ENCODE measurements at regions not wholly inside any gene's neighbourhood (a gene's known extent, or its start where the extent isn't known, plus 50 kb on each side); places are given as distances from the start of the nearest gene placed in this dataset.

GRCh38 chr1:30471307-30471706, 252.1 kb downstream of the MATN1 start:
- TF ChIP-seq, protein P1, sequence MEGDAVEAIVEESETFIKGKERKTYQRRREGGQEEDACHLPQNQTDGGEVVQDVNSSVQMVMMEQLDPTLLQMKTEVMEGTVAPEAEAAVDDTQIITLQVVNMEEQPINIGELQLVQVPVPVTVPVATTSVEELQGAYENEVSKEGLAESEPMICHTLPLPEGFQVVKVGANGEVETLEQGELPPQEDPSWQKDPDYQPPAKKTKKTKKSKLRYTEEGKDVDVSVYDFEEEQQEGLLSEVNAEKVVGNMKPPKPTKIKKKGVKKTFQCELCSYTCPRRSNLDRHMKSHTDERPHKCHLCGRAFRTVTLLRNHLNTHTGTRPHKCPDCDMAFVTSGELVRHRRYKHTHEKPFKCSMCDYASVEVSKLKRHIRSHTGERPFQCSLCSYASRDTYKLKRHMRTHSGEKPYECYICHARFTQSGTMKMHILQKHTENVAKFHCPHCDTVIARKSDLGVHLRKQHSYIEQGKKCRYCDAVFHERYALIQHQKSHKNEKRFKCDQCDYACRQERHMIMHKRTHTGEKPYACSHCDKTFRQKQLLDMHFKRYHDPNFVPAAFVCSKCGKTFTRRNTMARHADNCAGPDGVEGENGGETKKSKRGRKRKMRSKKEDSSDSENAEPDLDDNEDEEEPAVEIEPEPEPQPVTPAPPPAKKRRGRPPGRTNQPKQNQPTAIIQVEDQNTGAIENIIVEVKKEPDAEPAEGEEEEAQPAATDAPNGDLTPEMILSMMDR (IDR thresholded peaks at IDR 0.05; ENCODE audit: low read depth, low read length, missing control alignments): no peak
- no peak overlapping the region for H3K4me3 ChIP-seq (ENCODE audit: low read depth, low read length)
- no peak for DNase-seq (ENCODE audit: low read depth)

DNA sequence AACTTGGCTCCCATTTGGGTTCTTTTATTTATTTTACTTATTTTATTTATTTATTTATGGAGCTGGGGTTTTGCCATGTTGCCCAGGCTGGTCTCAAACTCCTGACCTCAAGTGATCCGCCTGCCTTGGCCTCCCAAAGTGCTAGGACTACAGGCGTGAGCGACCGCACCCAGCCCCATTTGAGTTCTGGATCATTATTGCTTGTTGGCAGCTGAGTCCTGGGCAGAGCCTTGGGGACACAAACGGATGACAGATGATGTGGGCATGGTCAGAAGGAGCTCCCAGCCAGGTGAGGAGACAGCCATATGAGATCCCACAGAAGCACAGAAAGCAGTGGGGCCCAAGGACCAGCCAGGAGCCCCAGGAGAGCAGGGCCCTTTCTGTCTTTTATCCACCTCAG, 254.0 kb downstream of the MATN1 start:
- DNase-seq (ENCODE audit: low read depth): no peak
- no peak overlapping the region for H3K4me3 ChIP-seq (ENCODE audit: low read depth, low read length)
- TF ChIP-seq, protein P1 (IDR thresholded peaks at IDR 0.05; ENCODE audit: low read depth, low read length, missing control alignments): no peak

- no peak for DNase-seq (ENCODE audit: low read depth)
- TF ChIP-seq, protein P1 (IDR thresholded peaks at IDR 0.05; ENCODE audit: low read depth, low read length, missing control alignments): no peak
- H3K4me3 ChIP-seq (ENCODE audit: low read depth, low read length): no peak overlapping the region
Measured at GRCh38 chr1:30467101-30467500, 256.3 kb downstream of the MATN1 start.

- TF ChIP-seq, protein P1 (IDR thresholded peaks at IDR 0.05; ENCODE audit: low read depth, low read length, missing control alignments): no peak
- DNase-seq (ENCODE audit: low read depth): no peak
- H3K4me3 ChIP-seq (ENCODE audit: low read depth, low read length): no peak overlapping the region
Measured at GRCh38 chr1:30466610-30467009, 256.8 kb downstream of the MATN1 start.

GRCh38 chr1:30466026-30466425, 257.4 kb downstream of the MATN1 start:
- DNase-seq (ENCODE audit: low read depth): no peak
- TF ChIP-seq, protein P1 (IDR thresholded peaks at IDR 0.05; ENCODE audit: low read depth, low read length, missing control alignments): no peak
- H3K4me3 ChIP-seq (ENCODE audit: low read depth, low read length): no peak overlapping the region

- TF ChIP-seq, protein P1 (IDR thresholded peaks at IDR 0.05; ENCODE audit: low read depth, low read length, missing control alignments): no peak
- no peak overlapping the region for H3K4me3 ChIP-seq (ENCODE audit: low read depth, low read length)
- no peak for DNase-seq (ENCODE audit: low read depth)
Measured at GRCh38 chr1:30465096-30465495, 258.3 kb downstream of the MATN1 start.

- H3K4me3 ChIP-seq (ENCODE audit: low read depth, low read length): no peak overlapping the region
- DNase-seq (ENCODE audit: low read depth): no peak
- TF ChIP-seq, protein P1 (IDR thresholded peaks at IDR 0.05; ENCODE audit: low read depth, low read length, missing control alignments): no peak
Measured at GRCh38 chr1:30464187-30464617, 259.2 kb downstream of the MATN1 start.
